GM12873 (cell line): ENCODE measurements at regions not wholly inside any gene's neighbourhood (a gene's known extent, or its start where the extent isn't known, plus 50 kb on each side); places are given as distances from the start of the nearest gene placed in this dataset.

Source experiments
- CTCF ChIP-seq: IDR thresholded peaks from 2 replicates; pipeline ENCODE4 v1.5.1; 2012; ENCODE audit warnings: low read depth, mild to moderate bottlenecking, moderate library complexity, low read length, control low read depth; ENCODE audit not compliant: insufficient read depth; ENCODE audit errors: missing control alignments

- no peak for TF ChIP-seq CTCF
Measured at GRCh38 chr16:48997946-48998345, 283.7 kb downstream of the CBLN1 start.

- no peak for TF ChIP-seq CTCF
Measured at GRCh38 chr16:48997081-48997615, 284.5 kb downstream of the CBLN1 start.

- TF ChIP-seq CTCF: no peak
Measured at GRCh38 chr16:48978501-48978900, 303.1 kb downstream of the CBLN1 start.

GRCh38 chr16:48972236-48972635 is 309.4 kb downstream of the CBLN1 start:
- TF ChIP-seq CTCF: no peak

GRCh38 chr16:48971571-48972077 is 310.0 kb downstream of the CBLN1 start:
- TF ChIP-seq CTCF: no peak

- TF ChIP-seq CTCF: no peak
Measured at GRCh38 chr16:48970216-48970615, 311.4 kb downstream of the CBLN1 start.

GRCh38 chr16:48969611-48970010 is 312.0 kb downstream of the CBLN1 start:
- TF ChIP-seq CTCF: no peak
